T-cell (primary cell): ENCODE measurements at regions not wholly inside any gene's neighbourhood (a gene's known extent, or its start where the extent isn't known, plus 50 kb on each side); places are given as distances from the start of the nearest gene placed in this dataset.

Experiments used
- ATAC-seq, 4 experiments: fragments of 200-7000 bp in 3 of 4; fragments of 150-1000 bp in 1 of 4; cut with Tn5 transposase; replicated peaks in 1 of 4; 1 replicate in 3 of 4; 2 replicates in 1 of 4; pipeline ENCODE4 v1.10.0; 2021; ENCODE audit warnings: moderate library complexity in 3 of 4, mild to moderate bottlenecking in 2 of 4, moderate number of reproducible peaks in 1 of 4
- CTCF ChIA-PET, 2 donors: fragments of 300-600 bp; sonication (Branson Sonifier 250); formaldehyde crosslinking; loops; one replicate each; lab custom pipeline; 2022; ENCODE audit warnings: antibody characterized with exemption in 2 of 2; lab: Charles Lee
- POLR2A ChIA-PET, 2 donors: fragments of 300-600 bp; sonication (Branson Sonifier 250); formaldehyde crosslinking; loops; one replicate each; lab custom pipeline; 2022; ENCODE audit warnings: antibody characterized with exemption in 2 of 2; lab: Charles Lee
- DNase-seq, 35 experiments: peaks; one replicate each; pipeline versions ENCODE4 v3.0.0 to v3.0.0-alpha.2; 2013 to 2023
- H3K27ac ChIP-seq: one replicate; pipeline ENCODE4 v1.5.1; 2013; ENCODE audit warnings: low read length
- H3K27me3 ChIP-seq, 2 experiments: replicated peaks in 1 of 2; 1 replicate in 1 of 2; 2 replicates in 1 of 2; pipeline versions ENCODE4 v1.6.1 to v1.7.0; 2013; ENCODE audit warnings: low read length in 1 of 2, mixed read lengths in 1 of 2; ENCODE audit not compliant: control insufficient read depth in 2 of 2, insufficient read depth in 2 of 2; ENCODE audit errors: extremely low read depth in 1 of 2
- H3K36me3 ChIP-seq, 2 donors: 1 replicate in 1 of 2; 2 replicates in 1 of 2; pipeline versions ENCODE4 v1.6.1 to v1.7.0; 2013; ENCODE audit warnings: low read length in 1 of 2; ENCODE audit not compliant: control insufficient read depth in 2 of 2, insufficient read depth in 1 of 2; ENCODE audit errors: extremely low read depth in 1 of 2
- H3K4me1 ChIP-seq, 2 experiments: 1 replicate in 1 of 2; 2 replicates in 1 of 2; pipeline versions ENCODE4 v1.6.1 to v1.7.0; 2013; ENCODE audit warnings: low read length in 2 of 2, mixed read lengths in 1 of 2; ENCODE audit not compliant: insufficient read depth in 2 of 2, control insufficient read depth in 1 of 2; ENCODE audit errors: extremely low read depth in 1 of 2
- H3K4me3 ChIP-seq, 2 donors: 1 replicate in 1 of 2; 2 replicates in 1 of 2; pipeline versions ENCODE4 v1.5.1 to v1.7.0; 2013; ENCODE audit warnings: mild to moderate bottlenecking in 2 of 2, low read length in 1 of 2, moderate library complexity in 1 of 2; ENCODE audit not compliant: control insufficient read depth in 1 of 2; ENCODE audit errors: extremely low read depth in 1 of 2
- H3K9me3 ChIP-seq: 2 replicates; pipeline ENCODE4 v1.7.0; 2013
- H3K27ac Mint-ChIP-seq, 2 donors: one replicate each; pipeline ENCODE4 v1.8.0; 2020 to 2021; ENCODE audit warnings: mild to moderate bottlenecking in 2 of 2, mixed read lengths in 2 of 2
- H3K27me3 Mint-ChIP-seq, 2 donors: one replicate each; pipeline ENCODE4 v1.8.0; 2021 to 2022; ENCODE audit warnings: mixed read lengths in 2 of 2
- H3K36me3 Mint-ChIP-seq: one replicate; pipeline ENCODE4 v1.8.0; 2021; ENCODE audit warnings: mixed read lengths
- H3K4me1 Mint-ChIP-seq, 3 donors: one replicate each; pipeline ENCODE4 v1.8.0; 2020 to 2022; ENCODE audit warnings: mixed read lengths in 3 of 3, mild to moderate bottlenecking in 1 of 3
- H3K4me3 Mint-ChIP-seq, 3 donors: one replicate each; pipeline ENCODE4 v1.8.0; 2020 to 2022; ENCODE audit warnings: mild to moderate bottlenecking in 3 of 3, mixed read lengths in 3 of 3, moderate library complexity in 3 of 3
- H3K9me3 Mint-ChIP-seq, 3 donors: one replicate each; pipeline ENCODE4 v1.8.0; 2020 to 2022; ENCODE audit warnings: mixed read lengths in 3 of 3
- WGBS: methylation state at CpG from one replicate; pipeline ENCODE4 v1.1.5; 2013; ENCODE audit warnings: missing lambda C conversion rate; ENCODE audit not compliant: insufficient coverage; 5-methylcytosine and 5-hydroxymethylcytosine counted together

- H3K4me1 ChIP-seq = no peaks in the 10 kb centered on the region
- 67% methylated on average over 1 of the region's 3 CpGs for WGBS
Measured at GRCh38 chr14:32018391-32019092, 58.6 kb upstream of the ARHGAP5 start.

GRCh38 chr14:32019276-32019675, 57.8 kb upstream of the ARHGAP5 start:
- Histone ChIP-seq H3K9me3 (no peaks in the 10 kb centered on the region), H3K36me3 (no peaks in the 10 kb centered on the region), H3K4me3 (no peak overlapping the region), H3K4me1 (no peaks in the 10 kb centered on the region), H3K27ac (no peak overlapping the region), H3K27me3 (no peaks in the 10 kb centered on the region)
- H3K27ac Mint-ChIP-seq = no peak overlapping the region
- ChIA-PET POLR2A (no interaction called here), CTCF (no interaction called here)
- no peak overlapping the region for H3K4me3 Mint-ChIP-seq
- peaks cover 0 to 9% of the 10 kb centered on the region in 2 donors for H3K27me3 Mint-ChIP-seq
- 76% methylated on average over 5 of the region's 7 CpGs for WGBS
- ATAC-seq (no peak), DNase-seq (no peak)
- no peaks in the 10 kb centered on the region for H3K9me3 Mint-ChIP-seq
- no peaks in the 10 kb centered on the region for H3K36me3 Mint-ChIP-seq
- no peaks in the 10 kb centered on the region for H3K4me1 Mint-ChIP-seq

More at GRCh38 chr14:32018391-32019092, 58.6 kb upstream of the ARHGAP5 start:
- no peaks in the 10 kb centered on the region for H3K9me3 Mint-ChIP-seq
- POLR2A ChIA-PET = no interaction called here
- H3K27ac ChIP-seq = no peak overlapping the region
- H3K4me3 Mint-ChIP-seq = no peak overlapping the region
- H3K9me3 ChIP-seq = no peaks in the 10 kb centered on the region
- H3K27me3 Mint-ChIP-seq = peaks cover 0 to 9% of the 10 kb centered on the region in 2 donors
- no peaks in the 10 kb centered on the region for H3K27me3 ChIP-seq
- DNase-seq (no peak), ATAC-seq (no peak)
- H3K36me3 ChIP-seq = no peaks in the 10 kb centered on the region
- H3K36me3 Mint-ChIP-seq = no peaks in the 10 kb centered on the region
- no peak overlapping the region for H3K4me3 ChIP-seq
- H3K4me1 Mint-ChIP-seq = no peaks in the 10 kb centered on the region
- CTCF ChIA-PET = no interaction called here
- no peak overlapping the region for H3K27ac Mint-ChIP-seq

GRCh38 chr14:32020882-32021281, 56.2 kb upstream of the ARHGAP5 start:
- ATAC-seq (no peak), DNase-seq (no peak)
- Mint-ChIP-seq H3K27ac (no peak overlapping the region), H3K9me3 (no peaks in the 10 kb centered on the region), H3K27me3 (peaks cover 6 to 11% of the 10 kb centered on the region in 2 donors), H3K4me1 (no peaks in the 10 kb centered on the region), H3K4me3 (no peak overlapping the region), H3K36me3 (no peaks in the 10 kb centered on the region)
- Histone ChIP-seq H3K27ac (no peak overlapping the region), H3K4me3 (no peak overlapping the region), H3K4me1 (no peaks in the 10 kb centered on the region), H3K9me3 (no peaks in the 10 kb centered on the region), H3K27me3 (no peaks in the 10 kb centered on the region), H3K36me3 (no peaks in the 10 kb centered on the region)
- WGBS = 100% methylated on average over 2 of the region's 4 CpGs
- POLR2A ChIA-PET = no interaction called here
- CTCF ChIA-PET = no interaction called here

DNA sequence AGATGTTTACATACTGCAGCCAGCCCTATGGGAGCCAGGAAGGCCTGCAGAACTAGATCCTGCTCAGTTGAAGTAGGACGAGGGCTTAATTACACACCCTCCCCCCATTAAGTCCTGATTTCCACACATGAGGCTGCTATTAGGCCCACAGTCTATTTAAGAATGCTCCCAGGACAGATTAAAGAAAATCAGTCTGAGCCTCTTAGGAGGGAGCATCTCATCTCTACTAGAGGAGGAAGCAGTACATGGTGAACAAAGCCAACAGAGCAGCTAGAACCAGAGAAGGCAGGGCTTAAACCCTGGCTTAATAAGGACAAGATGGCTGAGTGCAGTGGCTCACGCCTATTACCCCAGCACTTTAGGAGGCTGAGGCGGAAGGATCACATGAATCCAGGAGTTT, 55.8 kb upstream of the ARHGAP5 start:
- H3K4me3 ChIP-seq = no peak overlapping the region
- POLR2A ChIA-PET = no interaction called here
- Mint-ChIP-seq H3K27ac (no peak overlapping the region), H3K4me3 (no peak overlapping the region), H3K27me3 (peaks cover 10 to 15% of the 10 kb centered on the region in 2 donors), H3K36me3 (no peaks in the 10 kb centered on the region), H3K9me3 (no peaks in the 10 kb centered on the region), H3K4me1 (no peaks in the 10 kb centered on the region)
- no peak for DNase-seq
- CTCF ChIA-PET = no interaction called here
- H3K36me3 ChIP-seq = no peaks in the 10 kb centered on the region
- no peaks in the 10 kb centered on the region for H3K9me3 ChIP-seq
- no peak overlapping the region for H3K27ac ChIP-seq
- no peak for ATAC-seq
- WGBS = 100% methylated on average over 2 of the region's 3 CpGs
- H3K4me1 ChIP-seq = no peaks in the 10 kb centered on the region
- no peaks in the 10 kb centered on the region for H3K27me3 ChIP-seq

DNA sequence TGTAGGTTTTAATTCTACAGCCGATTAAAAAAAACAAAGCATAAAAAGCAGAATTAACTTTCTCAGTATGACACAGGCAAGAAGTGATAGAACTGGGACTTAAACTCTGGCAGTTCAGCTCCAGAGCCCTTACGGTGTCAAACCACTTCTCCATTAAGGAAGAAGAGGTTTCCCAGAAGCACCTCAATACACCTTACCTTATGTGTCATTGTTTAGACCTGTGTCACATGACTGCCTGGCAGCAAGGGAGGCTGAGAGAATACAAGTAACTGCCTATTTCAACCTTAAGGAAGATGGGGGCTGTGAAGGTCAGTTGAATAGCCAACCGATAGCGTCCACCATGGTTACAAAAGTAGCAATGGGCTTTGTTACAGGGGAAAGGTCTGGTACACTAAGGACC, 54.6 kb upstream of the ARHGAP5 start:
- Mint-ChIP-seq H3K36me3 (no peaks in the 10 kb centered on the region), H3K27ac (no peak overlapping the region), H3K4me1 (no peaks in the 10 kb centered on the region), H3K9me3 (no peaks in the 10 kb centered on the region), H3K27me3 (peaks cover 13 to 24% of the 10 kb centered on the region in 2 donors), H3K4me3 (no peak overlapping the region)
- no peaks in the 10 kb centered on the region for H3K9me3 ChIP-seq
- no peaks in the 10 kb centered on the region for H3K27me3 ChIP-seq
- DNase-seq (no peak), ATAC-seq (no peak)
- no peak overlapping the region for H3K27ac ChIP-seq
- CTCF ChIA-PET = no interaction called here
- POLR2A ChIA-PET = no interaction called here
- no peaks in the 10 kb centered on the region for H3K36me3 ChIP-seq
- H3K4me1 ChIP-seq = no peaks in the 10 kb centered on the region
- no peak overlapping the region for H3K4me3 ChIP-seq
- 100% methylated on average over 3 of the region's 4 CpGs for WGBS

- H3K4me3 ChIP-seq = no peak overlapping the region
- H3K27me3 Mint-ChIP-seq = peaks cover 13 to 24% of the 10 kb centered on the region in 2 donors
- no peaks in the 10 kb centered on the region for H3K4me1 ChIP-seq
- POLR2A ChIA-PET = no interaction called here
- no peaks in the 10 kb centered on the region for H3K4me1 Mint-ChIP-seq
- 100% methylated on average over 1 of the region's 3 CpGs for WGBS
- DNase-seq = no peak
- H3K4me3 Mint-ChIP-seq = no peak overlapping the region
- no peaks in the 10 kb centered on the region for H3K36me3 Mint-ChIP-seq
- no peaks in the 10 kb centered on the region for H3K9me3 Mint-ChIP-seq
- no peaks in the 10 kb centered on the region for H3K9me3 ChIP-seq
- CTCF ChIA-PET = no interaction called here
- no peaks in the 10 kb centered on the region for H3K36me3 ChIP-seq
- no peak overlapping the region for H3K27ac Mint-ChIP-seq
- no peak overlapping the region for H3K27ac ChIP-seq
- no peaks in the 10 kb centered on the region for H3K27me3 ChIP-seq
- no peak for ATAC-seq
Measured at GRCh38 chr14:32022938-32023466, 54.1 kb upstream of the ARHGAP5 start.
